Activated T-cell treated with anti-CD3 and anti-CD28 coated beads for 24 hours (primary cell): ENCODE measurements at regions not wholly inside any gene's neighbourhood (a gene's known extent, or its start where the extent isn't known, plus 50 kb on each side); places are given as distances from the start of the nearest gene placed in this dataset.
"Not testable (repeated sequence)": the region's sequence is repeated elsewhere in the genome, so short reads cannot be mapped to it uniquely, and the experiment has no call there.

Experiments used
- DNase-seq: peaks from one replicate; pipeline ENCODE4 v3.0.0-alpha.2; 2020; ENCODE audit warnings: low read depth

GRCh38 chr1:34369701-34370455, 193.2 kb downstream of the C1orf94 start:
- no peak for DNase-seq

GRCh38 chr1:34370748-34371147, 194.0 kb downstream of the C1orf94 start:
- no peak for DNase-seq

DNA sequence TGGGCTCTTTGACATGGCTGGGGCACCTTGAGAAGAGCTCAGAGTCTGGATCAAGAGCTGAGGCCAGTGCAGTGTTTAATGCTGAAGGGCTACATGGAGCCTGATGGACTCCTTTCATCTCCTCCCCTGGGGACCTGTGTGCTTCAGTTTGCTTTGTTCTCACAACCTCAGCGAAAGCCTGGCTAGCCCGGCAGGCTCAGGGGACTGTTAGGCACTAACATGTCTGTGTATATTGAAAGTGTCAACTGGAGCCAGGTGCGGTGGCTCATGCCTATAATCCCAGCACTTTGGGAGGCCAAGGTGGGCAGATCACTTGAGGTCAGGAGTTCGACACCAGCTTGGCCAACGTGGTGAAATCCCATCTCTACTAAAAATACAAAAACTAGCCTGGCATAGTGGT, 194.5 kb downstream of the C1orf94 start:
- not testable (repeated sequence) for DNase-seq

DNA sequence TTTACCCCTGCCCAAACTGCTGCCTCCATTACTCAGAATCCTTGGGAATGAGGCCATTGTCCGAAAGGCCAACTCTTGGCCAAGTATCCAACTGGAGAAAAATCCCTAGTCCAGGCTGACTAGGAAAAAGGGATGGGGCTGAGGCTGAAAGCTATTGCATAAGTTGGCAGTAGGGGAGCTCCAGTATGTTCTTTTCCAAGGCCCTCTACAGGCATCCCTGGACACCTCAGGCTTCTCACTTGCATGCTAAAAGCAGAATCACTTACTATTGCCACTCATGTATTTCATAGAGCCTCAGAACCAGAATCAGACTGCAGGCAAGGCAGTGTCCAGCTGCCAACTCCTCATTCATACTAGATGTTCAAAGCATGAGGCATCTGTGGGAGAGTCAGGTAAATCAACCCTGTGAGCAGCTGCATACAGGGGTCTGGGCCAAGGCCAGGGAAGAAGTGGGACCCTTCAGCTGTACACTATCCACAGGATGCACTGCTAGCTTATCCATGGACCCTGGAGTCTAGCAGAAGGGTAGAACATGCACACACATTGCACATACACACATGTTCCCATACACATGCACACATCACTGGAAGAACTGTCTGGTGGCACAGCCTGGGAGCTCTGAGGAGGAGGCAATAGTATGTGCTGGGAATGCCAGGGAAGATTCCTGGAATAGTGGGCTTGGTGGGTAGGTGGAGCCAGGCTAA, 195.3 kb downstream of the C1orf94 start:
- DNase-seq = no peak

DNA sequence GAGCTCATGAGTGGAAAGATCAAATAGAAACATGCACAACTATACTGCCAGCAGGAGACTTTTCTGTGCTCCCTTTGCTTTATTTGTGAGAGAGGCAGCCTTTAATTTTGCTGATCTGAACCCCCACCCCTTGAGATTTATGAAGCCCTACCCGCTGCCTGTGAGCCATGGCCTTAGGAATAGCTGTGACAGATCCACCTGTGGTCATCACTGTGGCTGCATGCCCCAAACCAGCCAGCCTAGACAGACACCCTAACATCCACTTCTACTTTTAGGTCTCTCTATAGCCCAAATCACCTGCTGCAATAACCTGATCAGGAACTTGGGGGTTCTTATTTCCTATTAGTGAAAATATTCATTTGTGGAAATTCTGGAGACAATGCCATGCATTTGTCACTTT, 196.2 kb downstream of the C1orf94 start:
- DNase-seq = no peak

GRCh38 chr1:34373912-34374311, 197.2 kb downstream of the C1orf94 start:
- DNase-seq = no peak

GRCh38 chr1:34376531-34376930, 199.8 kb downstream of the C1orf94 start:
- DNase-seq = no peak

DNA sequence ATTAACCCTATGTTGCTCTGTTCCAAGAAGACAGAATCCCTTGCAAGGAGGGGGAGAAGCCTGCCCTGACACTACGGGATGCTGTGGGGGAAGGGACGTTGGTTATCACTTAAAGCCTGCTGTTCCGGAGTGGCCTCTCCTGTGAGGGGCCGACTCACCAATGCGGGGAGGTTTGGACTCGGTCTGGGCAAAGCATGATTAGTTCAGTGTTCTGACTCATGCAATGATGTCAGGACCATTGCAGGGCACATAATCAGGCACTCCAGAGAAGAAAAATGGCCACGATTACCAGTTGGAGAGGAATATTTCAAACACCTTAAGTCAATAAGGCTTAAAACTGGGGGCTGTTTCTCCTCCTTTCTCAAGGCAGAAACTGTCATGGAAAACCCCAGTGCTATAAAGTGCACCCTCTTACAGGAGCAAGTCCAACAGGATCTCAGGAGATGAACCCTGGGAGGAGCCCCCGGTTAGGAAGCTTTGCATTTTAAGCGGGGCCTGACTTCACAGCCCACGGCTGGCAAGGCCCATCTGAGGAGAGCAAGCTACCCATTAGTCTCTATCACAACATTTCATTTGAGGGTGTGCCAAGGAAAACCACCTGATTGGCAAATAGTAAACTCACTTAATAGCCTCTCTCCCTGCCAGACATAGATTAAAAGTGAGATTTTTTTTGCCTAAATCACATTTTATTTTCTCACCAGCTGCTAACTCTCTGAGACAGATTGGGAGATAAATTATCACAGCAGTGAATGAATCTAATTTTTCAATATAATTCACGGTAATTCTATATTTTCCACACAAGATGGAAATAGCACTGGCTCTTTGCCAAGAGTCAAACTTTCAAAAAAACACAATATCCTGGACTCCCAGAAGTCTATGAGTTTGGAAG, 202.5 kb downstream of the C1orf94 start:
- DNase-seq = no peak

GRCh38 chr1:34379911-34380310, 203.2 kb downstream of the C1orf94 start:
- no peak for DNase-seq

- DNase-seq = no peak
These were observed 203.9 kb downstream of the C1orf94 start for GRCh38 chr1:34380526-34381124.

GRCh38 chr1:34389974-34390373, 213.3 kb downstream of the C1orf94 start:
- no peak for DNase-seq

GRCh38 chr1:34396042-34396441, 219.3 kb downstream of the C1orf94 start:
- DNase-seq = no peak

- no peak for DNase-seq
These were observed 221.7 kb downstream of the C1orf94 start for GRCh38 chr1:34398241-34398915.

DNA sequence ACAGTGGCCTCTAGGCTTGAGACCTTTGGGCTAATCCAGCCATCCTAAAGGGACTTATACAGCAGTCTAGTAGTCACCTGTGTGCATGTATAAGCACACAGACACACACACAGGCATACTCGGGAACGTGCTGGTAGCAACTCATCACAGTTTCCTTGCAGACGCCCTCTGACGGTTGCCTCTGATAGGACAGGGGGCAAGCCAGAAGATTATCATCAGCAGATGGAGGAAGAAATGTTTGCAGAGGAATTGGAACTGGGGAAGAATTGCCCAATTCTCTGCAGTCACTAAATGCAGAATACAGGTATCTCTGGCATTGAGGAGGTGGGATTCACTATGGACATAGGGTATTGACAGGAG, 222.2 kb downstream of the C1orf94 start:
- no peak for DNase-seq

- no peak for DNase-seq
These were observed 224.0 kb downstream of the C1orf94 start for GRCh38 chr1:34400675-34401074.

- no peak for DNase-seq
These were observed 226.4 kb downstream of the C1orf94 start for GRCh38 chr1:34403156-34403555.

- no peak for DNase-seq
These were observed 228.1 kb downstream of the C1orf94 start for GRCh38 chr1:34404804-34405203.

- DNase-seq = no peak
These were observed 228.7 kb downstream of the C1orf94 start for GRCh38 chr1:34405266-34405959.

DNA sequence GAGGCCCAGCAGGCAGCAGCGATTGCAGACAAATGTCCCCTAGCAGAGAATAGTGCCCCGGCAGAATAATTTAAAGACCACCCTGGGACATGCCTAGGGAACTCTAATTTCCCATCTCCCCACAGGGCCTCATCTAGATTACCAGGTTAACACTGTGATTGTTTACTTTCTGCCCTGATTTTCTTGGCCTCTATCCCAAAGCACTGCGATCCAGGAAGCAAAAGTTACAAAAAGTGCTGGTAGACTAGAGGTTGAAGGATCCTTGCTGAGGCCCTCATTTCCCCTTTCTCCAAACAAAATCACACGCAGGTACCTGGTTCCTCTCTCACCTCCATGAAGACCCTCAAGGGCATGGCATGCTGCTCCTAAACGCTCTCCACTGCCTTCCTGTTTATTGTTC, 229.7 kb downstream of the C1orf94 start:
- DNase-seq = no peak

DNA sequence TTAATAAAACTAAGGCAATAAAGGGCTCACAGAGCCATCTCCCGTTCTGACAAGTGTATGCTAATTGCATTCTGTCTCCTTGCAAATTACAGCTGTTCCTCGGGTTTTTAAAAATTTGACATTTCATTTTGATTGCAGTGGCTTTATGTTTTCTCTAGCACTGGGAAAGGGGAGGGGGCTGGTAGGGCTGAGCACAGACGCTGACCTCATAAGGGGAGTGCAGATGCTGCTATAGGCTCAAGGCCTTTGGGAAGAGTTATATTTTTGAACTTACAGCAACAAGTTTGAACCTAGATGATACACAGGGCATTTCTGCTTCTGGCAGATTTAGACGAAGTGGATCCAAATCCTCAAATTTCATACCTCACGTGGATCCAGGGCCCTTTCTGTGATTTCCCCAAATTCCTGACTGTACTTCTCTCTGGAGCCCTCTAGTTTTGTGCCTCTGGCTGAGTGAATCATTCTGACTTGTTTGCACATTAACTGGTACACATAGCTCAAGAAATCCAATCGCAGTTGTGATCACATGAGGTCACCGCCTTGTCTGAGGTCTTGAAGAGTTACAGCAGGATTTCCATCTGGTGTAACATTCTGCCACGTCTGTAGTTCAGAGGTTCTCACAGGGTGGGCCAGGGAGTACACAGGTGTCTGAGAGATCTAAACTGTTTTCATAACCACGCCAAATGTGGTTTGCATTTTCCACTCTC, 230.3 kb downstream of the C1orf94 start:
- DNase-seq = no peak

DNA sequence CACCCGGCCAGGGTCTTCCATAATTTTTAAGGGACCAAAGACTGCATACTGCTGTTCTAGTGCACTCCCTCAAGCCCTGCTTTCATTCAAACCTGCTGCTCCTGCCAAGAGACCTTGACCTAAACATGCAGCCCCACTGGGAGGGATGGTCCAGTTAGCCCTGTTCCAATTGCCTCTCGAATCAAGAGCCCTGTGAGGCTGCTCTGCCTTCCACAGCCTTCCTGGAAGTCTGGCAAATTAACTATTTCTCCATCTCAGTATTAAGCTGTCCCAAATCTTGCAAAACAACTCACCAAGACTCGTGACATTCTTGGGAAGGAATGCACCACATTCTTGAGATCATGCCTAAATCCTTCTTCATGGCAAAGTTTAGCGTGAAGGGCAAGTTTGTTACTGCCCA, 231.3 kb downstream of the C1orf94 start:
- no peak for DNase-seq
